CD4-positive, alpha-beta T cell (primary cell): ENCODE measurements at regions not wholly inside any gene's neighbourhood (a gene's known extent, or its start where the extent isn't known, plus 50 kb on each side); places are given as distances from the start of the nearest gene placed in this dataset.

Experiments used
- ATAC-seq: fragments of 200-7000 bp; cut with Tn5 transposase; one replicate; pipeline ENCODE4 v1.10.0; 2022; ENCODE audit warnings: mild to moderate bottlenecking; ENCODE audit not compliant: poor library complexity
- CTCF ChIA-PET: fragments of 350-600 bp; sonication (Branson Sonifier 250); formaldehyde crosslinking; loops from one replicate; lab custom pipeline; 2021; ENCODE audit warnings: antibody characterized with exemption, inconsistent platforms; lab: Charles Lee
- POLR2A ChIA-PET: fragments of 350-600 bp; sonication (Branson Sonifier 250); formaldehyde crosslinking; loops from one replicate; lab custom pipeline; 2021; ENCODE audit warnings: antibody characterized with exemption, inconsistent platforms; lab: Charles Lee
- DNase-seq, 14 experiments: peaks; one replicate each; pipeline ENCODE4 v3.0.0-alpha.2; 2013 to 2020; ENCODE audit warnings: mixed read lengths in 2 of 14
- H3K27ac ChIP-seq, 2 donors: one replicate each; pipeline versions ENCODE4 v1.5.1 to v1.7.0; 2013; ENCODE audit warnings: low read length in 2 of 2, low read depth in 1 of 2, mild to moderate bottlenecking in 1 of 2
- H3K27me3 ChIP-seq, 2 experiments: 1 replicate in 1 of 2; 2 replicates in 1 of 2; pipeline versions ENCODE4 v1.6.1 to v1.7.0; 2013; ENCODE audit warnings: low read length in 2 of 2, control low read depth in 1 of 2, mild to moderate bottlenecking in 1 of 2, moderate library complexity in 1 of 2; ENCODE audit not compliant: insufficient read depth in 2 of 2, control insufficient read depth in 1 of 2
- H3K36me3 ChIP-seq: one replicate; pipeline ENCODE4 v1.6.1; 2013; ENCODE audit warnings: low read length, control low read depth; ENCODE audit not compliant: insufficient read depth
- H3K4me1 ChIP-seq: one replicate; pipeline ENCODE4 v1.6.1; 2013; ENCODE audit warnings: low read length, control low read depth; ENCODE audit not compliant: insufficient read depth
- H3K4me3 ChIP-seq: one replicate; pipeline ENCODE4 v1.5.1; 2013; ENCODE audit warnings: mild to moderate bottlenecking, low read length, moderate library complexity
- H3K9me3 ChIP-seq, 2 experiments: 1 replicate in 1 of 2; 2 replicates in 1 of 2; pipeline versions ENCODE4 v1.6.1 to v1.7.0; 2013; ENCODE audit warnings: low read length in 2 of 2, mild to moderate bottlenecking in 2 of 2, control low read depth in 1 of 2, moderate library complexity in 1 of 2; ENCODE audit not compliant: control insufficient read depth in 1 of 2, insufficient read depth in 1 of 2
- H3K27ac Mint-ChIP-seq: one replicate; pipeline ENCODE4 v1.8.0; 2020; ENCODE audit warnings: mixed read lengths
- H3K27me3 Mint-ChIP-seq: one replicate; pipeline ENCODE4 v1.8.0; 2021; ENCODE audit warnings: mixed read lengths
- H3K36me3 Mint-ChIP-seq: one replicate; pipeline ENCODE4 v1.8.0; 2021; ENCODE audit warnings: low read depth, mixed read lengths
- H3K4me1 Mint-ChIP-seq: one replicate; pipeline ENCODE4 v1.8.0; 2021; ENCODE audit warnings: low read depth, mixed read lengths
- H3K4me3 Mint-ChIP-seq: one replicate; pipeline ENCODE4 v1.8.0; 2020; ENCODE audit warnings: mild to moderate bottlenecking, mixed read lengths
- H3K9me3 Mint-ChIP-seq: one replicate; pipeline ENCODE4 v1.8.0; 2020; ENCODE audit warnings: mixed read lengths
- CTCF ChIP-seq: fragments of 200-600 bp; IDR thresholded peaks from one replicate; pipeline ENCODE4 v1.8.0; 2022; ENCODE audit warnings: antibody characterized with exemption, mild to moderate bottlenecking
- intact Hi-C, 2 experiments: fragments of 100-400 bp; cut with DNase I in 1 of 2; cut with micrococcal nuclease in 1 of 2; formaldehyde crosslinking; loops; one replicate each; pipeline versions ENCODE4 v1.15.1 to v1.9.0; 2023 to 2025; cut with DNase I, micrococcal nuclease

- ChIA-PET POLR2A (no interaction called here), CTCF (no interaction called here)
- Mint-ChIP-seq H3K9me3 (peaks cover 10% of the 10 kb centered on the region), H3K27me3 (no peaks in the 10 kb centered on the region), H3K27ac (no peak overlapping the region), H3K4me3 (no peak overlapping the region), H3K36me3 (no peaks in the 10 kb centered on the region), H3K4me1 (no peaks in the 10 kb centered on the region)
- no peak overlapping the region for H3K27ac ChIP-seq
- DNase-seq (no peak), ATAC-seq (no peak)
- no peaks in the 10 kb centered on the region for H3K27me3 ChIP-seq
- no peak for TF ChIP-seq CTCF
- no peak overlapping the region for H3K4me3 ChIP-seq
- no peaks in the 10 kb centered on the region for H3K4me1 ChIP-seq
- intact Hi-C loops: no loop called here
- H3K9me3 ChIP-seq: no peaks in the 10 kb centered on the region
- H3K36me3 ChIP-seq: no peaks in the 10 kb centered on the region
Measured at GRCh38 chr2:56784046-56784445, 600.3 kb downstream of the CCDC85A start.

GRCh38 chr2:56801214-56801613 lies 617.4 kb downstream of the CCDC85A start:
- Mint-ChIP-seq H3K4me3 (no peak overlapping the region), H3K27me3 (no peaks in the 10 kb centered on the region), H3K36me3 (no peaks in the 10 kb centered on the region), H3K9me3 (no peaks in the 10 kb centered on the region), H3K27ac (no peak overlapping the region), H3K4me1 (no peaks in the 10 kb centered on the region)
- DNase-seq (no peak), ATAC-seq (no peak)
- Histone ChIP-seq H3K27ac (no peak overlapping the region), H3K4me1 (no peaks in the 10 kb centered on the region), H3K36me3 (no peaks in the 10 kb centered on the region), H3K4me3 (no peak overlapping the region), H3K9me3 (peaks cover 0 to 4% of the 10 kb centered on the region in 2 experiments), H3K27me3 (no peaks in the 10 kb centered on the region)
- ChIA-PET POLR2A (no interaction called here), CTCF (no interaction called here)
- intact Hi-C loops: no loop called here
- no peak for TF ChIP-seq CTCF

GRCh38 chr2:56801770-56802169 lies 618.0 kb downstream of the CCDC85A start:
- no peak for TF ChIP-seq CTCF
- Mint-ChIP-seq H3K9me3 (no peaks in the 10 kb centered on the region), H3K27me3 (no peaks in the 10 kb centered on the region), H3K27ac (no peak overlapping the region), H3K4me3 (no peak overlapping the region), H3K4me1 (no peaks in the 10 kb centered on the region), H3K36me3 (no peaks in the 10 kb centered on the region)
- no peak for DNase-seq
- Histone ChIP-seq H3K36me3 (no peaks in the 10 kb centered on the region), H3K4me3 (no peak overlapping the region), H3K4me1 (no peaks in the 10 kb centered on the region), H3K27ac (no peak overlapping the region), H3K9me3 (peaks cover 0 to 4% of the 10 kb centered on the region in 2 experiments), H3K27me3 (no peaks in the 10 kb centered on the region)
- intact Hi-C loops: no loop called here
- no peak for ATAC-seq
- CTCF ChIA-PET: no interaction called here
- POLR2A ChIA-PET: no interaction called here
